ENCODE measurements at regions not wholly inside any gene's neighbourhood (a gene's known extent, or its start where the extent isn't known, plus 50 kb on each side); places are given as distances from the start of the nearest gene placed in this dataset.

GRCh38 chr15:96415513-96416217 lies 85.2 kb downstream of the NR2F2 start:
- no peak for DNase-seq

- no peak for DNase-seq
These were observed 85.9 kb downstream of the NR2F2 start for GRCh38 chr15:96416218-96416933.

- no peak for DNase-seq
These were observed 86.6 kb downstream of the NR2F2 start for GRCh38 chr15:96416934-96417759.

GRCh38 chr15:96417760-96418130 lies 87.2 kb downstream of the NR2F2 start:
- no peak for DNase-seq

GRCh38 chr15:96418146-96418545 lies 87.6 kb downstream of the NR2F2 start:
- DNase-seq = no peak

- no peak for DNase-seq
These were observed 90.7 kb downstream of the NR2F2 start for GRCh38 chr15:96421178-96421601.

- no peak for DNase-seq
These were observed 91.6 kb downstream of the NR2F2 start for GRCh38 chr15:96422125-96422524.

GRCh38 chr15:96424674-96425073 lies 94.2 kb downstream of the NR2F2 start:
- DNase-seq = no peak

GRCh38 chr15:96428742-96429141 lies 98.2 kb downstream of the NR2F2 start:
- no peak for DNase-seq

- no peak for DNase-seq
These were observed 101.3 kb downstream of the NR2F2 start for GRCh38 chr15:96431786-96432185.

- no peak for DNase-seq
These were observed 104.5 kb downstream of the NR2F2 start for GRCh38 chr15:96435022-96435421.

- DNase-seq = no peak
These were observed 105.3 kb downstream of the NR2F2 start for GRCh38 chr15:96435841-96436240.

GRCh38 chr15:96440978-96441377 lies 110.5 kb downstream of the NR2F2 start:
- DNase-seq = no peak

GRCh38 chr15:96442076-96442475 lies 111.6 kb downstream of the NR2F2 start:
- DNase-seq = no peak

GRCh38 chr15:96444865-96445264 lies 114.4 kb downstream of the NR2F2 start:
- no peak for DNase-seq

GRCh38 chr15:96448923-96449322 lies 118.4 kb downstream of the NR2F2 start:
- no peak for DNase-seq

- no peak for DNase-seq
These were observed 127.3 kb downstream of the NR2F2 start for GRCh38 chr15:96457841-96458240.

- no peak for DNase-seq
These were observed 129.6 kb downstream of the NR2F2 start for GRCh38 chr15:96460106-96460505.

GRCh38 chr15:96462768-96463750 lies 132.6 kb downstream of the NR2F2 start:
- DNase-seq = no peak

- no peak for DNase-seq
These were observed 136.0 kb downstream of the NR2F2 start for GRCh38 chr15:96466389-96466947.

GRCh38 chr15:96468036-96468435 lies 137.5 kb downstream of the NR2F2 start:
- no peak for DNase-seq

- no peak for DNase-seq
These were observed 140.3 kb downstream of the NR2F2 start for GRCh38 chr15:96470681-96471310.
